ENCODE measurements at regions not wholly inside any gene's neighbourhood (a gene's known extent, or its start where the extent isn't known, plus 50 kb on each side); places are given as distances from the start of the nearest gene placed in this dataset.

GRCh38 chr4:71187404-71188155, 151.2 kb upstream of the SLC4A4 start:
- Histone ChIP-seq H4K20me1 (ENCODE audit: insufficient read depth, low read length) (no peaks in the 10 kb centered on the region), H3K9me3 (ENCODE audit: low read length) (no peaks in the 10 kb centered on the region), H3K4me2 (ENCODE audit: low read length) (no peak overlapping the region), H3K27ac (ENCODE audit: low read depth, low read length, poor library complexity, severe bottlenecking) (no peak overlapping the region), H3K4me1 (ENCODE audit: insufficient read depth, low read length, poor library complexity, severe bottlenecking) (no peaks in the 10 kb centered on the region), H3K4me3 (ENCODE audit: low read depth, low read length, poor library complexity, severe bottlenecking) (no peak overlapping the region), H3K79me2 (ENCODE audit: insufficient read depth, low read depth, low read length) (no peaks in the 10 kb centered on the region), H3K9me2 (ENCODE audit: insufficient read depth, low read length) (no peaks in the 10 kb centered on the region), H3K36me3 (ENCODE audit: insufficient read depth, low read length) (no peaks in the 10 kb centered on the region), H2AFZ (ENCODE audit: low read length) (no peak overlapping the region)
- ChIA-PET CTCF (ENCODE audit: unreplicated experiment) (no interaction called here), POLR2A (no interaction called here)
- intact Hi-C loops (cut with micrococcal nuclease; ENCODE audit: unreplicated experiment) = no loop called here
- no peak for TF ChIP-seq CTCF (conservative IDR thresholded peaks at IDR 0.05; ENCODE audit: low read length)
- TF ChIP-seq EZH2phosphoT487 (IDR thresholded peaks at IDR 0.05; ENCODE audit: borderline replicate concordance, low read depth, low read length) = no peak
- BruUV-seq (replicated peaks) = no TSS peak
- no peak for DNase-seq (ENCODE audit: low spot score)

GRCh38 chr4:71188156-71188640, 150.6 kb upstream of the SLC4A4 start:
- no peaks in the 10 kb centered on the region for H3K4me1 ChIP-seq (ENCODE audit: insufficient read depth, low read length, poor library complexity, severe bottlenecking)
- BruUV-seq (replicated peaks) = no TSS peak
- TF ChIP-seq EZH2phosphoT487 (IDR thresholded peaks at IDR 0.05; ENCODE audit: borderline replicate concordance, low read depth, low read length) (no peak), CTCF (conservative IDR thresholded peaks at IDR 0.05; ENCODE audit: low read length) (no peak)
- no peak overlapping the region for H3K27ac ChIP-seq (ENCODE audit: low read depth, low read length, poor library complexity, severe bottlenecking)
- no peak overlapping the region for H3K4me3 ChIP-seq (ENCODE audit: low read depth, low read length, poor library complexity, severe bottlenecking)
- intact Hi-C loops (cut with micrococcal nuclease; ENCODE audit: unreplicated experiment) = no loop called here
- no peak for DNase-seq (ENCODE audit: low spot score)
- CTCF ChIA-PET (ENCODE audit: unreplicated experiment) = no interaction called here
- H3K4me2 ChIP-seq (ENCODE audit: low read length) = no peak overlapping the region
- no peaks in the 10 kb centered on the region for H4K20me1 ChIP-seq (ENCODE audit: insufficient read depth, low read length)
- no peaks in the 10 kb centered on the region for H3K36me3 ChIP-seq (ENCODE audit: insufficient read depth, low read length)
- H3K79me2 ChIP-seq (ENCODE audit: insufficient read depth, low read depth, low read length) = no peaks in the 10 kb centered on the region
- no peaks in the 10 kb centered on the region for H3K9me2 ChIP-seq (ENCODE audit: insufficient read depth, low read length)
- H3K9me3 ChIP-seq (ENCODE audit: low read length) = no peaks in the 10 kb centered on the region
- no peak overlapping the region for H2AFZ ChIP-seq (ENCODE audit: low read length)
- POLR2A ChIA-PET = no interaction called here

GRCh38 chr4:71188951-71189350, 149.9 kb upstream of the SLC4A4 start:
- no peak for TF ChIP-seq EZH2phosphoT487 (IDR thresholded peaks at IDR 0.05; ENCODE audit: borderline replicate concordance, low read depth, low read length)
- no peak for TF ChIP-seq CTCF (conservative IDR thresholded peaks at IDR 0.05; ENCODE audit: low read length)
- H2AFZ ChIP-seq (ENCODE audit: low read length) = no peak overlapping the region
- BruUV-seq (replicated peaks) = no TSS peak
- H3K4me3 ChIP-seq (ENCODE audit: low read depth, low read length, poor library complexity, severe bottlenecking) = no peak overlapping the region
- intact Hi-C loops (cut with micrococcal nuclease; ENCODE audit: unreplicated experiment) = no loop called here
- no peaks in the 10 kb centered on the region for H3K9me2 ChIP-seq (ENCODE audit: insufficient read depth, low read length)
- ChIA-PET CTCF (ENCODE audit: unreplicated experiment) (no interaction called here), POLR2A (no interaction called here)
- no peak for DNase-seq (ENCODE audit: low spot score)
- no peaks in the 10 kb centered on the region for H3K79me2 ChIP-seq (ENCODE audit: insufficient read depth, low read depth, low read length)
- H4K20me1 ChIP-seq (ENCODE audit: insufficient read depth, low read length) = no peaks in the 10 kb centered on the region
- no peak overlapping the region for H3K27ac ChIP-seq (ENCODE audit: low read depth, low read length, poor library complexity, severe bottlenecking)
- no peaks in the 10 kb centered on the region for H3K36me3 ChIP-seq (ENCODE audit: insufficient read depth, low read length)
- H3K4me2 ChIP-seq (ENCODE audit: low read length) = no peak overlapping the region
- no peaks in the 10 kb centered on the region for H3K9me3 ChIP-seq (ENCODE audit: low read length)
- no peaks in the 10 kb centered on the region for H3K4me1 ChIP-seq (ENCODE audit: insufficient read depth, low read length, poor library complexity, severe bottlenecking)
